Ascending aorta (tissue), 2 donors: ENCODE measurements at regions not wholly inside any gene's neighbourhood (a gene's known extent, or its start where the extent isn't known, plus 50 kb on each side); places are given as distances from the start of the nearest gene placed in this dataset.

Experiments
- DNase-seq, 2 donors: peaks; one replicate each; pipeline ENCODE4 v3.0.0-alpha.2; 2019; ENCODE audit warnings: low spot score in 2 of 2
- H3K27ac ChIP-seq, 2 donors: fragments of 200-600 bp; sonication (generic); one replicate each; pipeline ENCODE4 v1.5.1; 2016 to 2017; ENCODE audit warnings: mild to moderate bottlenecking in 1 of 2
- H3K27me3 ChIP-seq: fragments of 200-600 bp; sonication (generic); one replicate; pipeline ENCODE4 v1.5.1; 2017
- H3K36me3 ChIP-seq, 2 donors: fragments of 200-600 bp; sonication (generic); one replicate each; pipeline ENCODE4 v1.5.1; 2016
- H3K4me1 ChIP-seq, 2 donors: fragments of 200-600 bp; sonication (generic); one replicate each; pipeline ENCODE4 v1.5.1; 2016 to 2017; ENCODE audit warnings: mild to moderate bottlenecking in 1 of 2
- H3K4me3 ChIP-seq, 2 donors: fragments of 200-600 bp; sonication (generic); one replicate each; pipeline ENCODE4 v1.5.1; 2016 to 2017; ENCODE audit warnings: mild to moderate bottlenecking in 1 of 2
- H3K9me3 ChIP-seq, 2 donors: fragments of 200-600 bp; sonication (generic); one replicate each; pipeline ENCODE4 v1.5.1; 2016
- intact Hi-C: fragments of 100-400 bp; cut with DNase I; formaldehyde crosslinking; loops from one replicate; pipeline ENCODE4 v1.15.1; 2023
- TF ChIP-seq, protein P1 (sequence below), 3 experiments: fragments of 200-600 bp in 2 of 3; fragments of 450-650 bp in 1 of 3; sonication (generic) in 2 of 3; IDR thresholded peaks; one replicate each; pipeline ENCODE4 v1.5.1; 2016 to 2019; ENCODE audit warnings: antibody characterized with exemption in 3 of 3, mild to moderate bottlenecking in 1 of 3, moderate library complexity in 1 of 3

DNA sequence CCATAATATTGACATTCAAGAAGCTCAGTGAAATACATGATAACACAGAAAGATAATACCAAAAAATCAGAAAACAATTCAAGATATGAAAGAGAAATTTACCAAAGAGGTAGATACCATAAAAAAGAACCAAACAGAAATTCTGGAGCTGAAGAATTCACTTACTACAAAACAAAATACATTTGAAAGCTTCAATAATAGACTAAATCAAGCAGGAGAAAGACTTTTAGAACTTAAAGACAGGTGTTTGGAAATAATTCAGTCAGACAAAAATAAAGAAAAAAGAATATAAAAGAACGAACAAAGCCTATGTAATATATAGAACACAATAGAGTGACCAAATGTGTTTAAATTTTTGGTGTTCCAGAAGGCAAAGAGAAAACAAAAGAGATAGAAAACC lies 158.7 kb downstream of the MOBP start:
- no peak overlapping the region for H3K27ac ChIP-seq
- H3K9me3 ChIP-seq: peaks cover 0 to 3% of the 10 kb centered on the region in 2 donors
- no peaks in the 10 kb centered on the region for H3K36me3 ChIP-seq
- no peaks in the 10 kb centered on the region for H3K27me3 ChIP-seq
- no peak for DNase-seq
- intact Hi-C loops: no loop called here
- TF ChIP-seq, protein P1, sequence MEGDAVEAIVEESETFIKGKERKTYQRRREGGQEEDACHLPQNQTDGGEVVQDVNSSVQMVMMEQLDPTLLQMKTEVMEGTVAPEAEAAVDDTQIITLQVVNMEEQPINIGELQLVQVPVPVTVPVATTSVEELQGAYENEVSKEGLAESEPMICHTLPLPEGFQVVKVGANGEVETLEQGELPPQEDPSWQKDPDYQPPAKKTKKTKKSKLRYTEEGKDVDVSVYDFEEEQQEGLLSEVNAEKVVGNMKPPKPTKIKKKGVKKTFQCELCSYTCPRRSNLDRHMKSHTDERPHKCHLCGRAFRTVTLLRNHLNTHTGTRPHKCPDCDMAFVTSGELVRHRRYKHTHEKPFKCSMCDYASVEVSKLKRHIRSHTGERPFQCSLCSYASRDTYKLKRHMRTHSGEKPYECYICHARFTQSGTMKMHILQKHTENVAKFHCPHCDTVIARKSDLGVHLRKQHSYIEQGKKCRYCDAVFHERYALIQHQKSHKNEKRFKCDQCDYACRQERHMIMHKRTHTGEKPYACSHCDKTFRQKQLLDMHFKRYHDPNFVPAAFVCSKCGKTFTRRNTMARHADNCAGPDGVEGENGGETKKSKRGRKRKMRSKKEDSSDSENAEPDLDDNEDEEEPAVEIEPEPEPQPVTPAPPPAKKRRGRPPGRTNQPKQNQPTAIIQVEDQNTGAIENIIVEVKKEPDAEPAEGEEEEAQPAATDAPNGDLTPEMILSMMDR (IDR thresholded peaks at IDR 0.05): no peak
- H3K4me1 ChIP-seq: no peaks in the 10 kb centered on the region
- H3K4me3 ChIP-seq: no peak overlapping the region

DNA sequence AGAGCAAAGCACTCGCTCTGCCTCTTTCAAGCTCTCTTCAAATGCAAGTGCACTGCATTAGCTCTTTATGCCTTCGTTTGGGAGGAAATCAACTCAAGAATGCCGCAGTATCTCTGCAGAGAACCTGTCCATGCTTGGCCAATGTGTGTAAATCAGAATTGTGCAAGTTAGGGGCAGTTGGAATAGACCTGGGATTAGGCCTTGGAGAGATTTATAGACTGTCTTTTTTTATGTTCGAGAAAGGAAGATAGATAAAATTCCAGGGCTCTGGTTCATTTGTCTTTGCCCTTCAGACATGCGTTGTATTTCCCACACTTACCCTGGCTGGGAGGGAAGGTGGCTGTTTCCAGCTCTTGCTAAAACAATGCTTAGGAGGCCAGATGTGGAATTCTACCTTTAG lies 163.7 kb downstream of the MOBP start:
- no peak for DNase-seq
- Histone ChIP-seq H3K27ac (no peak overlapping the region), H3K4me1 (no peaks in the 10 kb centered on the region), H3K36me3 (no peaks in the 10 kb centered on the region), H3K4me3 (no peak overlapping the region), H3K9me3 (no peaks in the 10 kb centered on the region), H3K27me3 (no peaks in the 10 kb centered on the region)
- TF ChIP-seq, protein P1 (IDR thresholded peaks at IDR 0.05): no peak
- intact Hi-C loops: no loop called here

DNA sequence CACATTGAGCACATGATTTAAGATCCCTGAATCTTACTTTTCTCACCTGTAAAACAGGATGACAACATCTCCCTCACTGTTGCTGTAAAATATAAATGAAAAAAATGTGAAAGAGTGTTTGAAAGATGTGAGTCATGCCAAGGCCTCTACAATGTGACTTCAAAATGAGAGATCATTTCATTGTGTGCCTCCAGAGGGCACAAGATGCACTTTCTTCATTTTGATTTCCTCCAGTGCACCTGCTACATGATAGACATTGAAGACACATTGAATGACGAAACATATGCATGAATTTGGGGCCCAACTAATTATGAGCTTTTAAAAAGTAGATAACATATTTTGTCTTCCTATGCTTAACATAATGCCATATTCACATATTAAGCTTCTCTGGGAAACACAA lies 170.3 kb downstream of the MOBP start:
- H3K9me3 ChIP-seq: no peaks in the 10 kb centered on the region
- no peak for DNase-seq
- no peaks in the 10 kb centered on the region for H3K36me3 ChIP-seq
- H3K4me3 ChIP-seq: no peak overlapping the region
- TF ChIP-seq, protein P1 (IDR thresholded peaks at IDR 0.05): no peak
- no peaks in the 10 kb centered on the region for H3K27me3 ChIP-seq
- intact Hi-C loops: no loop called here
- H3K27ac ChIP-seq: no peak overlapping the region
- no peaks in the 10 kb centered on the region for H3K4me1 ChIP-seq

DNA sequence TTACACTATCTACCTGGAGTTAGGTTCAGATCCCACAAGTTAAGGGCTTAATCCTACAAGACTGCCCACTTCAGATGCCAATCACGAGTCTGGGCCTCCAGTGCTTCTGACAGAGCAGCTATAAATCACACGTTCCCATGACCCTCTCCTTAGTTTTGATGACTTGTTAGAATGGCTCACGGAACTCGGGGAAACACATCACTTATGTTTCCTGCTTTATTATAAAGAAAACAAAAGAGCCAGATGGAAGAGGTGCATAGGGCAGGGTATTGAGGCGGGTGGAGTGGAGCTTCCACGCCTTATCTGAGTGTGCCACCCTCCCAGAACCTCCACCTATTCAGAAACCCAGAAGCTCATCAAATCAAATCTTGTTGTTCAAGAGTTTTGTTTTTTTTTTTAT lies 170.8 kb downstream of the MOBP start:
- Histone ChIP-seq H3K36me3 (no peaks in the 10 kb centered on the region), H3K27ac (no peak overlapping the region), H3K4me1 (no peaks in the 10 kb centered on the region), H3K9me3 (no peaks in the 10 kb centered on the region), H3K27me3 (no peaks in the 10 kb centered on the region), H3K4me3 (no peak overlapping the region)
- TF ChIP-seq, protein P1 (IDR thresholded peaks at IDR 0.05): no peak
- intact Hi-C loops: no loop called here
- no peak for DNase-seq

DNA sequence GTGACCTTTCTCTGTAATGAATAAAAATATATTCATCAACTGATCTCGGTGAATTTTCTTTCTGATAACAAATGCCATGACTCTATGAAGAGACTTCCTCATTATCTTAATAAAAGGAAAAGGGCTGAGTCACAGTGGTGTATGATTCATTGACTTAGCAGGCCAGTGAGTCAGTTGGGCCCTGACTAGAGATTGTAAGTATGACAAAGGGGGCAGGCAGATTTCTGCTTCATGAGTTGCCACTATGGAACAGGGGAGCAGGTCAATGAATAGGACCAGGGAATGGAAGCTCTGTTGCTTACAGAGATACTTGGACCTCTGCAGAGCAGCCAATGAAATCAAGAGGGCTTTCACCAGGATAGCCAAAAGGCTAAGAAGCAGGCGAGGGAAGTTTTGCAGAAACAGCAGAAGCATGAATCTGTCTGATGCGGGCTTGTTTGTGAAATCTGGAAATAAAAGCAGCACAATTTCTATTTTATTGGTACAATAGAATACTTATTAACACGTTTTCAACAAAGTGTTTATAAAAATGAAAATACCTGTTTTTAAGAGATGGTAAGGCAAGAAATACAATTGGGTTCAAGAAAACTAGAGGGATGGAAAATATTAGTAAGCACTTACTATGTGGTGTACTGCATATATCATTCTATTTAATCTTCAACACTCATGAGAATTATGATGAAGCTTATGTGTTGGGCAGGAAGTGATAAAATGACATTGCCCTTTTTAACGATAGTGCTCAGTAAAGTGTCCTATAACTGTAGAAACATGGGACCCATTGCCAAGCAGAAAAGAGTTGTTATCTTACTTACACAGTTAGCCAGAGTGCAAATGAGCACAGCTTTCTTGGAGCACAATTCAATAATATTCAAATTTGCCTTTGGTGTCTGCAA lies 169.8 kb upstream of the MYRIP start:
- Histone ChIP-seq H3K27ac (no peak overlapping the region), H3K9me3 (no peaks in the 10 kb centered on the region), H3K27me3 (no peaks in the 10 kb centered on the region), H3K4me1 (no peaks in the 10 kb centered on the region), H3K4me3 (no peak overlapping the region), H3K36me3 (no peaks in the 10 kb centered on the region)
- intact Hi-C loops: no loop called here
- TF ChIP-seq, protein P1 (IDR thresholded peaks at IDR 0.05): no peak
- no peak for DNase-seq
